Ishikawa (cell line): ENCODE measurements at regions not wholly inside any gene's neighbourhood (a gene's known extent, or its start where the extent isn't known, plus 50 kb on each side); places are given as distances from the start of the nearest gene placed in this dataset.

Experiments
- CREB1 ChIP-seq: IDR thresholded peaks from 2 replicates; pipeline ENCODE4 v1.6.1; 2012; ENCODE audit warnings: low read depth
- NFIC ChIP-seq: IDR thresholded peaks from 2 replicates; pipeline ENCODE4 v1.6.1; 2012
- RAD21 ChIP-seq: IDR thresholded peaks from 2 replicates; pipeline ENCODE4 v1.6.1; 2012; ENCODE audit warnings: low read depth
- REST ChIP-seq: IDR thresholded peaks from 2 replicates; pipeline ENCODE4 v1.6.1; 2012; ENCODE audit warnings: low read depth, mild to moderate bottlenecking

GRCh38 chr6:140494321-140495108 lies 1120.1 kb upstream of the CITED2 start:
- TF ChIP-seq RAD21 (no peak), REST (no peak), NFIC (no peak), CREB1 (no peak)
